ENCODE measurements at regions not wholly inside any gene's neighbourhood (a gene's known extent, or its start where the extent isn't known, plus 50 kb on each side); places are given as distances from the start of the nearest gene placed in this dataset.

DNA sequence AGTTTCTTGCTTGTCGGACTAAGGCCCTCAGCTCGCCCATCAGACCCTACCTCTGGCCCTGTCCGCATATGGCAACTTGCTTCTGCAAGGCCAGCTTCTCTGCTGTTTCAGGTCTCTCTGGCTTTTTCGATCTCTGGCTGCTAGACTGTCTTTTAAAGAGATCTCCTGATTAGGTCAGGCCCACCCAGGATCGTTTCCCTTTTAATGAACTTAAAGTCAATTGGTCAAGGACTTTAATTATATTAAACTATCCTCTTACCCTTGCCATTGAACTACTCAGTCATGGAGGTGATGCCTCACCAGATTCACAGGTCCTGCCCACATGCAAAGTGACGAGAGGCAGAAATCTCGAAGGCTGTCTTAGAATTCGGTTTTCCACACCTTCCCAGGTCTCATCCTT lies 670.9 kb downstream of the GATA3 start:
- no peaks in the 10 kb centered on the region for H3K4me1 ChIP-seq (ENCODE audit: control insufficient read depth in 2 of 2, insufficient read depth in 2 of 2, low read length in 2 of 2)
- no peak overlapping the region for H3K4me3 ChIP-seq (ENCODE audit: low read length in 2 of 2)
- no peak for DNase-seq (ENCODE audit: low read depth in 6 of 9, low spot score in 9 of 9)
- no peak overlapping the region for H3K27ac ChIP-seq (ENCODE audit: low read depth in 1 of 2, low read length in 1 of 2)
- 96% methylated on average over 8 of the region's 8 CpGs for WGBS
- H3K36me3 ChIP-seq (ENCODE audit: control insufficient read depth in 2 of 2, insufficient read depth in 2 of 2, low read length in 1 of 2), result no peaks in the 10 kb centered on the region
- peaks cover 0 to 1% of the 10 kb centered on the region in 2 donors for H3K9me3 ChIP-seq (ENCODE audit: control insufficient read depth in 2 of 2, insufficient read depth in 1 of 2, low read length in 1 of 2)
- H3K27me3 ChIP-seq (ENCODE audit: control insufficient read depth in 2 of 2, insufficient read depth in 1 of 2, low read length in 1 of 2), result no peaks in the 10 kb centered on the region

DNA sequence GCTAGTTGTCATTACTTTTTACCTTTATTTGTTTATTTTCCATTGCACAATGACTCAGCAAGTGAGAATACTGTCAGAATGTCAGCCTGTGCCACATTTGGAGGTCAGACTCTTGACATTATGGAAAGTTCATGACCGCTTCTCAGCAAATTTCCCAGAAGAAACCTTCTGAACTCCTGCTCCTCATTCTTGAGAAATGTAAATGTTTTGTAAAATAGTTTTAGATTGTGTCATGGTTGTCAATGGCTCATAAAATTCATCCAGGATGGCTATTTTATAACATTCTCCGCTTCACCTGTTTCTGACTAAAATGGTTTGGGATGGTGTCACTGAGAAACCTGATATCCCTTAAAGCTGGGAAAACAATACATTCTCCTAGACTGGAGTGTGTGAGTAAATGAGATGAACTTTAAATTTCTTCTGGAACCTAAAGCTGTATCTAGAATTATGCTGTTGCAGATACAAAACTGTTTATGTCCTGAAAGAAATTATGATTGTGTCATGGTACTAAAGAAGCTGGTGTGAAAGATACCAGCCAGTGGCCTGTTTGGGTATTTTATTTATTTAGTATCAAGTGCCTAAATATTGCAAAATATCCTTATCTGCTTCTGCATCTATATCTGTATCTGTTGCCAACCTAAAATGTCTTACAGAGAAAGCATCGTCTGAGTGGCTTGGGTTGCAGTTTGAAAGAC lies 671.7 kb downstream of the GATA3 start:
- no peak for DNase-seq (ENCODE audit: low read depth in 6 of 9, low spot score in 9 of 9)
- H3K27me3 ChIP-seq (ENCODE audit: control insufficient read depth in 2 of 2, insufficient read depth in 1 of 2, low read length in 1 of 2), result no peaks in the 10 kb centered on the region
- no peaks in the 10 kb centered on the region for H3K36me3 ChIP-seq (ENCODE audit: control insufficient read depth in 2 of 2, insufficient read depth in 2 of 2, low read length in 1 of 2)
- H3K9me3 ChIP-seq (ENCODE audit: control insufficient read depth in 2 of 2, insufficient read depth in 1 of 2, low read length in 1 of 2), result peaks cover 0 to 1% of the 10 kb centered on the region in 2 donors
- H3K4me1 ChIP-seq (ENCODE audit: control insufficient read depth in 2 of 2, insufficient read depth in 2 of 2, low read length in 2 of 2), result no peaks in the 10 kb centered on the region
- H3K4me3 ChIP-seq (ENCODE audit: low read length in 2 of 2), result no peak overlapping the region
- WGBS, result 95% methylated on average over 3 of the region's 3 CpGs
- H3K27ac ChIP-seq (ENCODE audit: low read depth in 1 of 2, low read length in 1 of 2), result no peak overlapping the region

DNA sequence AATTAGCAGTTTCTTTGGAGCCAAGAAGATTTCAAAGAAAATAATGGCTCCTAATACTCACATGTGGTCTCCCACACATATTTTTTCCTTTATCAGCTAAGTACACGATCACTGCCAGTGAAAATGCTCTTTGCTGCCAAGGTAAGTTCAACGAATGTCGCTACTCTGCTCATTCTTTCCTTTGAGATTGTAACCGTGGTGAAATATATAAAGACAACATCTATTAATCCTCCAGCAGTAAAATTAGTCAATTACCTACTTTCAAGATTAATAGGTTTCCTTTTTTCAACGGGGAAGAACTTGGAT lies 672.2 kb downstream of the GATA3 start:
- DNase-seq (ENCODE audit: low read depth in 6 of 9, low spot score in 9 of 9), result no peak
- no peaks in the 10 kb centered on the region for H3K4me1 ChIP-seq (ENCODE audit: control insufficient read depth in 2 of 2, insufficient read depth in 2 of 2, low read length in 2 of 2)
- peaks cover 0 to 1% of the 10 kb centered on the region in 2 donors for H3K9me3 ChIP-seq (ENCODE audit: control insufficient read depth in 2 of 2, insufficient read depth in 1 of 2, low read length in 1 of 2)
- H3K4me3 ChIP-seq (ENCODE audit: low read length in 2 of 2), result no peak overlapping the region
- WGBS, result 85% methylated on average over 5 of the region's 5 CpGs
- H3K36me3 ChIP-seq (ENCODE audit: control insufficient read depth in 2 of 2, insufficient read depth in 2 of 2, low read length in 1 of 2), result no peaks in the 10 kb centered on the region
- no peaks in the 10 kb centered on the region for H3K27me3 ChIP-seq (ENCODE audit: control insufficient read depth in 2 of 2, insufficient read depth in 1 of 2, low read length in 1 of 2)
- no peak overlapping the region for H3K27ac ChIP-seq (ENCODE audit: low read depth in 1 of 2, low read length in 1 of 2)

DNA sequence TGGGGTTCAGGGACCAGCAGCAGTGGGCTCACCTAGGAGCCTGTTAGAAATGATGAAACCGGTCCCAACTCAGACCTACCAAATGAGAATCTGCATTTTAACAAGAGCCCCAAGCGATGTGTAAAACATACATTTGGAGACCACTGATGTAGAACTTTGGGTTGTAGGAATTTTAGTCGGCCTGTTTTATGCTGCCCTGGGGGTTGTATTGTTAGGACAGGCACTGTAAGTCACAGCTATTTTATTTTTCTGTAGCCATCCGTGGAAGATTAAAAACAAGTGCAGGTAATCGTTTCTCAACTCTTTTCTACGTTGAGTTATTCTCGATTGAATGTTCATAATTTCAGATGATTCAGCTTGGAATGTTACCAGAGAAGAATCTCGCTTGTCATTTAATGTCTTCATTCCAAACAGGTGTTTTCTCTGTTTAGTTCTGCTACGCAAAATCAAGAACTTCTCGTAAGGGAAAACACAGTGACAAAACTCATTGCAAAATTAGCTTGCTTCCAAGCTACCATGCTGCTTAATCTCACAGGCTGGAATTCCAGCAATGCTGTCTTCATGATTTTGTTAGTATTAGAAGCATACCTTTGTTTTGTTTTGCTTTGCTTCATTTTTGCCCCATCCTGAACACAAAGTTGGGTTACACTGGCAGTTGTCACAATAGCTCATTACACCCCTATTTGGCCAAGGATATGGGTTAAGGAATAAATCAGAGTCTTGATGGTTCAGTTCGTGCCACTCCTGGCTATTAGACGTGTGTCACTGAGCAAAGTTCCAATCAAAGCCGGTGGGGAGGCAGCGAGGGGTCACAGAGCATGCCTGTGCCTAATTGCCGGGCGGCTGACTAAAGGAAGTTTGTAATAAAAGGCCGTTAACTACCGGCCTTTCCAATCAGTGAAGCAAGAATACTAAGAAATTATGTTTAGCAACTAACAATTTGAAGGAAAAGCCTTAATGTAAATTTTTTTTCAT lies 676.9 kb downstream of the GATA3 start:
- no peaks in the 10 kb centered on the region for H3K4me1 ChIP-seq (ENCODE audit: control insufficient read depth in 2 of 2, insufficient read depth in 2 of 2, low read length in 2 of 2)
- no peaks in the 10 kb centered on the region for H3K36me3 ChIP-seq (ENCODE audit: control insufficient read depth in 2 of 2, insufficient read depth in 2 of 2, low read length in 1 of 2)
- no peaks in the 10 kb centered on the region for H3K9me3 ChIP-seq (ENCODE audit: control insufficient read depth in 2 of 2, insufficient read depth in 1 of 2, low read length in 1 of 2)
- H3K27ac ChIP-seq (ENCODE audit: low read depth in 1 of 2, low read length in 1 of 2), result no peak overlapping the region
- H3K4me3 ChIP-seq (ENCODE audit: low read length in 2 of 2), result no peak overlapping the region
- no peaks in the 10 kb centered on the region for H3K27me3 ChIP-seq (ENCODE audit: control insufficient read depth in 2 of 2, insufficient read depth in 1 of 2, low read length in 1 of 2)
- no peak for DNase-seq (ENCODE audit: low read depth in 6 of 9, low spot score in 9 of 9)
- WGBS, result 95% methylated on average over 18 of the region's 18 CpGs

DNA sequence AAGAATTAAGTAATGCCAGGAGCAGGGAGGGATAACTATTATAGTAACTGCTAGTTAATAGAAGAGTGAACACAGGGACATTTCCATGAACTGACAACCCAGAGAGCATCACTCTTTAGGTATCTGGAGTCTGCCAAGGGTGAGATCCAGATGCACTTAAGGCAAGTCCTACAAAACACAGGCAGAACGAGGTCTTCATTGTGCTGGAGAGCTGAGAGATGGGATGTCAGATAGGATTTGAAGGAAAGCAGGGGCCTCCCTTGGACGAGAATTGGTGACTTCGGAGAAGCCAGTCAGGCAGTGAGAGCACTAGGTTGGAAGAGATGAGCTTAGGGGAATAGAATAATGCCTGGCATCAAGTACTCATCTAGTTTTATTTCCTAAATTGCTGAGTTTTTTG lies 684.5 kb downstream of the GATA3 start:
- Histone ChIP-seq H3K9me3 (ENCODE audit: control insufficient read depth in 2 of 2, insufficient read depth in 1 of 2, low read length in 1 of 2) (no peaks in the 10 kb centered on the region), H3K27ac (ENCODE audit: low read depth in 1 of 2, low read length in 1 of 2) (no peak overlapping the region), H3K4me3 (ENCODE audit: low read length in 2 of 2) (no peak overlapping the region), H3K27me3 (ENCODE audit: control insufficient read depth in 2 of 2, insufficient read depth in 1 of 2, low read length in 1 of 2) (no peaks in the 10 kb centered on the region), H3K36me3 (ENCODE audit: control insufficient read depth in 2 of 2, insufficient read depth in 2 of 2, low read length in 1 of 2) (no peaks in the 10 kb centered on the region), H3K4me1 (ENCODE audit: control insufficient read depth in 2 of 2, insufficient read depth in 2 of 2, low read length in 2 of 2) (no peaks in the 10 kb centered on the region)
- no peak for DNase-seq (ENCODE audit: low read depth in 6 of 9, low spot score in 9 of 9)
- WGBS, result 91% methylated on average over 3 of the region's 3 CpGs

DNA sequence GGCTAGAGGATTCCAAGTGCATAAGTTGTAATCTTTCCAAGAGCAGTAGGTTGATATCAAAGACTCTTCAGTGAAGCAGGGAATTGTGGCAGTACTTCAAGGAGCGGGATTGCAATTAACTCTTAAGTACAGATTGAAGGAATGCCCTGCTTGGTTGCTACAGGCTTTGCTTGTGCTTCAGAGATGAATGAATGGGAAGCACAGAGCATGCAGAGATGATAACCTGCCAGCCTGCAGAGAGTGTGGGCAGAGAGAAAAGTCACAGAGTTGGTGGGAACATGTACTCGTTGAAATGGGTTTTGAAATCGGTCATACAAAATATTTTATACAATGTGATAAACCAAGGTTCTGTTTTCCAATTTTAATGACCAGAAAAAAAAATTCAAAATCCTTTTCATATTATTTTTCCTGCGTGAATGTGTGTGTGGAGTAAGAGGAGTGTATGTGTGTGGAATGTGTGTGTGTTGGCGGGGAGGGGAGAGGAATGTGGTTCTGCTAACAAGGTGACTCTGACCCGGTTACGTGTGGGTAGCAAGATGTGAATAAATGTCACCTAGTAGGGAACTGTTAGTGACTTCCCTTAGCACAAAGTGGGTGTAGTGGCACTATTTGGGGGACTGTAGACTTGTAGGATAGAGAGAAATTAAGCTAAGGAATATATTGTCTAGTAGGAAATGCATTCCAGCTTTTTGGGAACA lies 697.8 kb downstream of the GATA3 start:
- H3K4me1 ChIP-seq (ENCODE audit: control insufficient read depth in 2 of 2, insufficient read depth in 2 of 2, low read length in 2 of 2), result no peaks in the 10 kb centered on the region

DNA sequence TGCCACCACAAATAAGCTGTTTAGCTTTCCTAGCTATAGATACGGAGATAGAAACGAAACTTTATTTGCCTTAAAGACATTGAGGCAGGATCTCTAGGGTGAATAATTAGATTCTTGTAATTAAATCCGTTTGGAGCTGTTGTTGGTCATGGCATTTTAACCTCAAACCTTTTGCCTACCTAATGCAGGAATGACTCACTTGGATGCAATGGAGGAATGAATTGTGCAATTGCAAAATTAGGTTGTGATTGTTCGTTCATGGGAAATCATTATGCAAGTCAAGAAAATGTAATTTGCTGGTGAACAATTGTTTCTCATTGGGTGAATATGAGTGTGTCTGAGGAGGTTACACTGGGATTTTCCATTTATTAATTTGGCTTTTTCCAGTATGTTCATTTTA lies 703.5 kb downstream of the GATA3 start:
- Histone ChIP-seq H3K9me3 (ENCODE audit: control insufficient read depth in 2 of 2, insufficient read depth in 1 of 2, low read length in 1 of 2) (no peaks in the 10 kb centered on the region), H3K4me1 (ENCODE audit: control insufficient read depth in 2 of 2, insufficient read depth in 2 of 2, low read length in 2 of 2) (no peaks in the 10 kb centered on the region), H3K27me3 (ENCODE audit: control insufficient read depth in 2 of 2, insufficient read depth in 1 of 2, low read length in 1 of 2) (no peaks in the 10 kb centered on the region), H3K4me3 (ENCODE audit: low read length in 2 of 2) (no peak overlapping the region), H3K36me3 (ENCODE audit: control insufficient read depth in 2 of 2, insufficient read depth in 2 of 2, low read length in 1 of 2) (no peaks in the 10 kb centered on the region), H3K27ac (ENCODE audit: low read depth in 1 of 2, low read length in 1 of 2) (no peak overlapping the region)
- WGBS, result 65% methylated on average over 4 of the region's 4 CpGs
- no peak for DNase-seq (ENCODE audit: low read depth in 6 of 9, low spot score in 9 of 9)

More for the DNA sequence above, 697.8 kb downstream of the GATA3 start:
- DNase-seq (ENCODE audit: low read depth in 6 of 9, low spot score in 9 of 9), result no peak
- no peaks in the 10 kb centered on the region for H3K27me3 ChIP-seq (ENCODE audit: control insufficient read depth in 2 of 2, insufficient read depth in 1 of 2, low read length in 1 of 2)
- H3K27ac ChIP-seq (ENCODE audit: low read depth in 1 of 2, low read length in 1 of 2), result no peak overlapping the region
- H3K36me3 ChIP-seq (ENCODE audit: control insufficient read depth in 2 of 2, insufficient read depth in 2 of 2, low read length in 1 of 2), result no peaks in the 10 kb centered on the region
- no peak overlapping the region for H3K4me3 ChIP-seq (ENCODE audit: low read length in 2 of 2)
- 93% methylated on average over 7 of the region's 7 CpGs for WGBS
- no peaks in the 10 kb centered on the region for H3K9me3 ChIP-seq (ENCODE audit: control insufficient read depth in 2 of 2, insufficient read depth in 1 of 2, low read length in 1 of 2)

DNA sequence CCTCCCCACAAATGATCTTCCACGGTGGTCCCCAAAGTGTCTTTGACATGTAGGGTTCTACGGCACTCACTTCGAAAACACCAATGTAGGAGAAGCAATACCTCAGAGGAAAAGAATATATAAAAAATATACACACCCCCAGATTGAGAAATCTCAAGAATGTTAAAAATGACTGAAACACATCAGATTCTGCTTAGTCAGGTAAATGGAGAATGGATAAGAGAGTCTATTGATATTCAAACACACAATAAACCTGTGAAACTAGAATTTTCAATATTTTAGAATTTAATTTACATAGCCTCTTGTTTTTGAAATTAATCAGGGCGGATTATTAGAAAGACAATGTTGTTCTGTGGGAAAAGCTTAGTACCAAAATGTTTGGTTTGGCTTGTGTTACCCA lies 712.4 kb downstream of the GATA3 start:
- no peak overlapping the region for H3K4me3 ChIP-seq (ENCODE audit: low read length in 2 of 2)
- H3K4me1 ChIP-seq (ENCODE audit: control insufficient read depth in 2 of 2, insufficient read depth in 2 of 2, low read length in 2 of 2), result no peaks in the 10 kb centered on the region
- H3K9me3 ChIP-seq (ENCODE audit: control insufficient read depth in 2 of 2, insufficient read depth in 1 of 2, low read length in 1 of 2), result no peaks in the 10 kb centered on the region
- no peaks in the 10 kb centered on the region for H3K36me3 ChIP-seq (ENCODE audit: control insufficient read depth in 2 of 2, insufficient read depth in 2 of 2, low read length in 1 of 2)
- no peaks in the 10 kb centered on the region for H3K27me3 ChIP-seq (ENCODE audit: control insufficient read depth in 2 of 2, insufficient read depth in 1 of 2, low read length in 1 of 2)
- DNase-seq (ENCODE audit: low read depth in 6 of 9, low spot score in 9 of 9), result no peak
- H3K27ac ChIP-seq (ENCODE audit: low read depth in 1 of 2, low read length in 1 of 2), result no peak overlapping the region
- 96% methylated on average over 4 of the region's 4 CpGs for WGBS

DNA sequence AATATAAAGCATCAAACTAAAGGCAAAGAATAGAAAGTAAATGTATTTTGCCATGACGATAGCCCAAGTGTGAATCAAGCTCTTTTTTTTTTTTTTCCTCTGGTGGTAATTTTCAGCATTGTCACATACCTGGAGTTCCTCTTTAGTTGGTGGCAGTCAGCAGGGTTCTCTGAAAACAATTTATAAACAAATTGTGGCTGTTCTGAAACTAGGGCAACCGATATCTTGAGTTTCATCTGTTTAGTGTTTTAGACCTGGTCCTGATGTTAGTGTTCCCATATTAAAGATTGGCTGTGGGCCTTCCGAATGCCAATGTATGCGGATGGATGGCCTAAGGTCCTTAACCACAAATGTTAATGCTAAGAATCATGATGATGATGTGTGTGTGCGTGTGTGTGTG lies 713.1 kb downstream of the GATA3 start:
- Histone ChIP-seq H3K4me3 (ENCODE audit: low read length in 2 of 2) (no peak overlapping the region), H3K4me1 (ENCODE audit: control insufficient read depth in 2 of 2, insufficient read depth in 2 of 2, low read length in 2 of 2) (no peaks in the 10 kb centered on the region), H3K9me3 (ENCODE audit: control insufficient read depth in 2 of 2, insufficient read depth in 1 of 2, low read length in 1 of 2) (no peaks in the 10 kb centered on the region), H3K36me3 (ENCODE audit: control insufficient read depth in 2 of 2, insufficient read depth in 2 of 2, low read length in 1 of 2) (no peaks in the 10 kb centered on the region), H3K27ac (ENCODE audit: low read depth in 1 of 2, low read length in 1 of 2) (no peak overlapping the region), H3K27me3 (ENCODE audit: control insufficient read depth in 2 of 2, insufficient read depth in 1 of 2, low read length in 1 of 2) (no peaks in the 10 kb centered on the region)
- WGBS, result 70% methylated on average over 5 of the region's 5 CpGs
- no peak for DNase-seq (ENCODE audit: low read depth in 6 of 9, low spot score in 9 of 9)
